ENCODE measurements at regions not wholly inside any gene's neighbourhood (a gene's known extent, or its start where the extent isn't known, plus 50 kb on each side); places are given as distances from the start of the nearest gene placed in this dataset.
A peak's percentile ranks its signal among the peaks of the same experiment; 100 is the strongest.

- DNase-seq (ENCODE audit: low read depth in 2 of 2): no peak
These were observed 1026.3 kb upstream of the PABPC4L start for GRCh38 chr4:135227842-135228241.

DNA sequence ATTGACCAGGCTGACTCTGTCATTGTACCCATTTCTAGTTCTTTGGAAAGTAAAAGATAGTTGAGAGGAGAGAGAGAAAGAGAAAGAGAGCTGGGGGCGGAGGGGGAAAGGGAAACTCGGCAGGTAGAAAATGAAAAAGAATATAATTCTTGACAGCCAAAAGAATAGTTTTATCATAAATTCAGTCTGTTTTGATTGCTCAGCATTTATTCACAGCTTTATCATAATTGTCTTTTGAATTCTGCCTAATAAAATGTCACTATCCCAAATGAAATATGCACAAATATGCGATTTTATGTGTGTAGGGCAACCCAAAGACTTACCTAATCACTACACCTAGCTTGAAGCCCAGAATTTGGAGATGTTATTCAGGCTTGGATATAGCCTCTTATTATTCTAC is 1024.0 kb upstream of the PABPC4L start:
- DNase-seq (ENCODE audit: low read depth in 2 of 2): no peak

DNA sequence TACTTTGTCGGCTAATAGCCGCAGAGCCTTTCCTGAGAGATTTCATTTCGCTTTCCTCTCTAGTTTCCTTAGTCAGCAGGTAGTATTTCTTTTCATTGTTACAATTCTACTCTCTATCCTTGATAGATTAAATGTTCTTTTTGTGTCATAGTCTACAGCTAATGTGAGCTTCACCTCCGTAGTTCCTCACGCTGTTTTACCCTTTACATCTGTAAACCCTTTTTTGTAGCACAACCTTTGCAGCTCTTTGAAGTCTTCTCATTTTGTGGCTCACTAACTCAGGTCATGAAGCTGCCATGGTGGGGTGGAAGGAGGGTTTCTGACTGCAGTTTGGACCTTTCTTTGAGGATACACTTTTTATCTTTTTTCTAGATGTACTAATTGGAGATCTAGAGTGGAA is 1008.8 kb upstream of the PABPC4L start:
- no peak for DNase-seq (ENCODE audit: low read depth in 2 of 2)

DNA sequence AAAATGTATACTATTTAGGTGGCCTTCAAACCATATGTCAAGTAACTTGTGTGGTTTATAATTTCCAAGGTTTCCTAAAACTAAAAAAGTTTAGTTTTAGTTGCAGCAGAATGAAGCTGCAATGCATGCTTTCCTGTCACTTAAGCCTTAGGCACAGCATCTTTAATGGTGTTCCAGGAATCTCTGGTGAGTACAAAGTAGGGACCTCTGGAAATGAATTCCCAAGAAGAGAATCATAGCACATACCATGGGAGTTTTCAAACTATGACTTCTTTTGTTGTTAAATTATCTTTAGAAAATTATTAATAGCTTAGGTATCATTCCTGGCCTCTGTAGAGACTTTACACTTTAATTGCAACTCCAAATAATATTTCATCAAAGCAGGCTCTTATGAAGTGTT is 1005.9 kb upstream of the PABPC4L start:
- no peak for DNase-seq (ENCODE audit: low read depth in 2 of 2)

DNA sequence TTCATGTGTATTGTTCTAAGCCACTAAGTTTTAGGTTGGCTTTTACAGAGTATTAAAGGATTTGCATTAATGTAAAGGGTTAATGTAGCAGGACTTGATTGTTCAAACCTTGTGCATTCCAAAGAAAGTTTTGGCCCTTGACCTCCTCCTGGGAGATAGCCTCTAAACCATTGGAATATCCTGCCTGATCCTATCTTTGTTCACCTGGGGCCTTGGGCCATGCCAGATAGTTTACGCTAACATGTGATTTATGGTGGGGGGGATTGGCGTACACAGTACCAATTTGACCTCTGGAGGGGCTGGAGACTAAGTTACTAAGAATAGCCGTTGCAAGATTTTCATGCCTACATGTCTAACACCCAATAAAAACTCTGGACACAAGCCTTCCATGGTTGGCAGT is 1002.7 kb upstream of the PABPC4L start:
- no peak for DNase-seq (ENCODE audit: low read depth in 2 of 2)

- DNase-seq (ENCODE audit: low read depth in 2 of 2): peak; percentile 26 to 32
These were observed 999.5 kb upstream of the PABPC4L start for GRCh38 chr4:135201081-135201480.

- DNase-seq (ENCODE audit: low read depth in 2 of 2): no peak
These were observed 996.1 kb upstream of the PABPC4L start for GRCh38 chr4:135197641-135198040.

DNA sequence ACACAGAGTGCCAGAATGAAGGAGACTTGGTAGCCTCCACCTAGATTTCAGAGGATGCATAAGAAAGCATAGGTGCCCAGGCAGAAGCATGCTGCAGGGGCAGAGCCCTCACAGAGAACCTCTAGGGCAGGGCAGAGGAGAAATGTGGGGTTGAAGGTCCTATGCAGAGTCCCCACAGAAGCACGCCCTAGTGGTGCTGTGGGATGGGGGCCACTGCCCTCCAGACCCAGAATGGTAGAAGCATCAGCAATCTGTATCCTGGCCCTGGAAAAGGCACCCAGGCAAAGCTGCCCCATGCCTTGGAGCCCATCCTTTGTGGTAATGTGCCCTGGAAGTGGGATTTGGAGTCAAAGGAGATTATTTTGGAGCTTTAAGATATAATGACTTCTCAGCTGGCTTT is 992.9 kb upstream of the PABPC4L start:
- no peak for DNase-seq (ENCODE audit: low read depth in 2 of 2)

- DNase-seq (ENCODE audit: low read depth in 2 of 2): peak; percentile 40 to 46
These were observed 991.4 kb upstream of the PABPC4L start for GRCh38 chr4:135192751-135193535.

- peak in 1 of 2 experiments; percentile 6 for DNase-seq (ENCODE audit: low read depth in 2 of 2)
These were observed 990.0 kb upstream of the PABPC4L start for GRCh38 chr4:135191596-135191995.

DNA sequence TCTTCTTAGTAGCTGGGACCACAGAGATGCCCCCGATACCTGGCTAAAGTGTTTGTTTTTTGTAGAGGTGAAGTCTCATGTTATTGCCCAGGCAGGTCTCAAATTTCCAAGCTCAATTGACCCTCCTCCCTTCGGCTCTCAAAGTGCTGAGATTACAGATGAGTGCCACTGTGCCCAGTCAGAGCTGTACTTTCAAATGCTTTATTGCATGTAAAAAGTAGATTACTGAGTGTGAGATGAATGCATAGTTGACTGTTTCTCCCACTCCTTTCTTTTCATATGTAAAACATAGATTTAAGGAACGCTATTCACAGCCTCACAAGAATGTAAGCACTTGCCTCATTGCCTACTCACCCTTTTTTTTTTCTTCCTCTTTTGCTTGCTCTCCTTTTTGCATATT is 984.4 kb upstream of the PABPC4L start:
- DNase-seq (ENCODE audit: low read depth in 2 of 2): no peak

GRCh38 chr4:135185256-135185655 is 983.7 kb upstream of the PABPC4L start:
- DNase-seq (ENCODE audit: low read depth in 2 of 2): no peak

DNA sequence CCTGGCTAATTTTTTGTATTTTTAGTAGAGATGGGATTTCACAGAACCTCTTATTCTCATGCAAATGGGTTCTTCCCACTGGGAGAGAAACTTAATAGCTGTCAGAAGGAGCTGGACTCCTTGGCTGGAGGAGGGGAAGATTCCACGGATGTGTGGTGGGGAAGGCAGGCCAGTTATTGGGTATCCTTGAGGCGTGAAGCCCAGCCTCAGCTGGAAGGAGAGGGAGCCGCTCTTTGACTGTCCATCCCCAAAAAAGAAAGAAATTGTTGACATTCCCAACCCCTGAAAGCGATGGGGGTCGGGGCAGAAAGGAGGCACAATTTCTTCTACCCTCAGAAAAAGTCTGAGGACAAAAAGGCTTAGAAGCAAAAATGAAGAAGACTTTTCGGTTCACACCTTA is 983.1 kb upstream of the PABPC4L start:
- no peak for DNase-seq (ENCODE audit: low read depth in 2 of 2)

GRCh38 chr4:135177321-135177720 is 975.7 kb upstream of the PABPC4L start:
- DNase-seq (ENCODE audit: low read depth in 2 of 2): peak in 1 of 2 experiments; percentile 20

DNA sequence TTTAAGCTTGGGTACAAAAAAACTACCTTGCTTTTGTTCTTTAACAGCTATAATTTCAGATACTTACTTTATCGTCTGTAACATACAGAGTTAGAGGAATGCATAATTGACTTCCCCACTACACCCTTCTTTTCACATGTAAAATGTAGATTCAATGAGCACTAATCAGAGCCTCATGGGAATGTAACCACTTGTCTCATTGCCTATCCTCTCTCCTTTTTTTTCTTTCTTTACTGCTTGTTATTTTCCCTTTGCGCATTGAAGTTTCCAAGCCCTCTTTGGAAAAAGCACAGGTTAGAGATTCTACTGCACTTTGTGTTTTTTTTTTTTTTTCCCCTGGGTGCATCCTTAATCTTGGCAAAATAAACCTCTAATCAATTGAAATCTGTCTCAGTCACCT is 965.1 kb upstream of the PABPC4L start:
- DNase-seq (ENCODE audit: low read depth in 2 of 2): no peak

DNA sequence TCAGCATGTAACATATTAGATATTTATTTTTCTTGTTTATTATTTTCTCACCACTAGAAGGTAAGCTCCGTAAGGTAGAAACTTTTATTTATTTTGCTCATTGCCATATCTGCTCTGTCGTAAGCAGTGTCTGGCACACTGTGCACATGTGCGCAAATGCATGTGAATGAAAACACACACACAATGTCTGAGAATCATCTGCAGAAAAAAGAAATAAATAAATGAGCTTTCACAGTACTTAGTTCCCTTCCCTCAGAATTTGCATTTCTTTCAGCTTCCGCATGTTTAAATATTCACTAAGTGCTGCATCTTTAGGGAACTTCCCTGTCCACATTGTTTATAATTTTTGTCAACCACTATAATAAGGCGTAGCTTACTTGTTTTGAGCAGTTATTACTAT is 963.0 kb upstream of the PABPC4L start:
- no peak for DNase-seq (ENCODE audit: low read depth in 2 of 2)

DNA sequence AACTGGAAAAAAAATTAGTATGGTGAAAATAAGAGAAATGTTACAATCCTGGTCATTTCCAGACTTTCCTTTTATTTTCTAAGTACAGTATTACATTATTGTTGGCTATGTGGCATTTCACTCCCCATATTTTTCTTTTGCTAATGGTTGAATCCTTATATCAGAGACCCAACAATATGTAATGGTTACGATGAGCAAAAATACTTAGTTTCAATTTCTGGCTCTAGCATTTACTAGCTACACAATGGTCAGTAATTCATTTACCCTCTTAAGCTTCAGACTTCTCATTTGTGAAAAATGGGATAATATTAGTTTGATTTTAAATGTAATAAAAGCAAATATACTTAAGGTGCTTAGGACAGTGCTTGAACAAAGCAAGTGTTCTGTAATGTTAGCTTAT is 942.9 kb upstream of the PABPC4L start:
- DNase-seq (ENCODE audit: low read depth in 2 of 2): no peak

- no peak for DNase-seq (ENCODE audit: low read depth in 2 of 2)
These were observed 922.6 kb upstream of the PABPC4L start for GRCh38 chr4:135124196-135124595.

- peak; percentile 4 to 9 for DNase-seq (ENCODE audit: low read depth in 2 of 2)
These were observed 922.0 kb upstream of the PABPC4L start for GRCh38 chr4:135123632-135124031.

GRCh38 chr4:135122457-135122856 is 920.9 kb upstream of the PABPC4L start:
- DNase-seq (ENCODE audit: low read depth in 2 of 2): no peak

DNA sequence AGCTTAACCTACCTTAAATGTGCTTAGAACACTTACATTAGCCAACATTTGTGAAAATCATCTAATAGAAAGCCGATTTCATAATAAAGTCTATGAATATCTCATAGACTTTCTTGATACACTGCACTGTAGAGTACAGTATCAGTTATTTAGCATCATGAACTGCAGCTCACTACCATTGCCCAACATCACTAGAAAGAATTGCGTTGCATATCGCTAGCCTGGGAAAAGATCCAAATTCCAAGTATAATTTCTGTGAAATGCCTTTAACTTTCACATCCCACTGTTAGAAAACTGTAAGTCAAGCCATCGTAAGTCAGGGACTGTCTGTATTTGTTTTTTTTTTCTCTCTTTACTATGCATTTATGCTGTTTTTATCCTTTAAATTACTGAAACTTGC is 918.6 kb upstream of the PABPC4L start:
- DNase-seq (ENCODE audit: low read depth in 2 of 2): peak; percentile 8 to 9

DNA sequence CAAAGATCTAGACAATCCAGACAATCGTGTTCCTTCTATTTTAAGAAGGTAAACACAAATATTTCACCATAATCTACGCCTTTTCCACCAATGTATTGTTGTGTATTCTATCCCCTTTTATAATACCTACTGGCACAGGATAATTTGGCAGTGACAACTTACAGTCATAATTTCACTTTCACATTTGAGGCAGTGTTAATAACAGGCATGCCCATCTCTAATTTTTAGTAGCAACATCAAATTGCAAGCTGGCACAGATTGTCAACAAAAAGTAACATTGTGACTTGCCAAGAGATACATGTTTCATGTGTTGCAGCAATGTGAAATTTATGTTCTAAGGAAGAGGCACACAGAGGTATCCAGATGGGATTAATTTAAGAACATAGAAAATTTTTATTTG is 912.5 kb upstream of the PABPC4L start:
- DNase-seq (ENCODE audit: low read depth in 2 of 2): no peak

- no peak for DNase-seq (ENCODE audit: low read depth in 2 of 2)
These were observed 896.5 kb upstream of the PABPC4L start for GRCh38 chr4:135098061-135098460.

GRCh38 chr4:135073389-135073788 is 871.8 kb upstream of the PABPC4L start:
- DNase-seq (ENCODE audit: low read depth in 2 of 2): no peak
